ENCODE measurements at regions not wholly inside any gene's neighbourhood (a gene's known extent, or its start where the extent isn't known, plus 50 kb on each side); places are given as distances from the start of the nearest gene placed in this dataset.

GRCh38 chr3:59189939-59190338 is 140.1 kb upstream of the CFAP20DC start:
- no peak overlapping the region for H2AFZ ChIP-seq
- no peaks in the 10 kb centered on the region for H3K36me3 ChIP-seq (replicated peaks; ENCODE audit: insufficient read depth, low read depth)
- 66% methylated on average over 5 of the region's 5 CpGs for WGBS (ENCODE audit: low lambda C conversion rate, missing lambda C conversion rate)
- no peaks in the 10 kb centered on the region for H3K79me2 ChIP-seq
- H3K9me2 ChIP-seq (replicated peaks; ENCODE audit: insufficient read depth), result no peaks in the 10 kb centered on the region
- peaks cover 12% of the 10 kb centered on the region for H3K4me1 ChIP-seq (ENCODE audit: insufficient read depth)
- peak overlapping the region; percentile 47 for H3K27ac ChIP-seq
- peak overlapping the region; percentile 26 for H3K4me2 ChIP-seq
- no peaks in the 10 kb centered on the region for H3K9me3 ChIP-seq (ENCODE audit: low read depth)
- TF ChIP-seq EZH2 (IDR thresholded peaks at IDR 0.05; ENCODE audit: borderline replicate concordance), result no peak
- TF ChIP-seq, protein P1, sequence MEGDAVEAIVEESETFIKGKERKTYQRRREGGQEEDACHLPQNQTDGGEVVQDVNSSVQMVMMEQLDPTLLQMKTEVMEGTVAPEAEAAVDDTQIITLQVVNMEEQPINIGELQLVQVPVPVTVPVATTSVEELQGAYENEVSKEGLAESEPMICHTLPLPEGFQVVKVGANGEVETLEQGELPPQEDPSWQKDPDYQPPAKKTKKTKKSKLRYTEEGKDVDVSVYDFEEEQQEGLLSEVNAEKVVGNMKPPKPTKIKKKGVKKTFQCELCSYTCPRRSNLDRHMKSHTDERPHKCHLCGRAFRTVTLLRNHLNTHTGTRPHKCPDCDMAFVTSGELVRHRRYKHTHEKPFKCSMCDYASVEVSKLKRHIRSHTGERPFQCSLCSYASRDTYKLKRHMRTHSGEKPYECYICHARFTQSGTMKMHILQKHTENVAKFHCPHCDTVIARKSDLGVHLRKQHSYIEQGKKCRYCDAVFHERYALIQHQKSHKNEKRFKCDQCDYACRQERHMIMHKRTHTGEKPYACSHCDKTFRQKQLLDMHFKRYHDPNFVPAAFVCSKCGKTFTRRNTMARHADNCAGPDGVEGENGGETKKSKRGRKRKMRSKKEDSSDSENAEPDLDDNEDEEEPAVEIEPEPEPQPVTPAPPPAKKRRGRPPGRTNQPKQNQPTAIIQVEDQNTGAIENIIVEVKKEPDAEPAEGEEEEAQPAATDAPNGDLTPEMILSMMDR (IDR thresholded peaks at IDR 0.05; ENCODE audit: poor library complexity), result no peak
- TF ChIP-seq EZH2phosphoT487 (IDR thresholded peaks at IDR 0.05; ENCODE audit: low read depth, severe bottlenecking, unreplicated experiment), result no peak
- no peak for DNase-seq (ENCODE audit: low spot score)
- H3K27me3 ChIP-seq, result no peaks in the 10 kb centered on the region
- H3K4me3 ChIP-seq, result no peak overlapping the region
- no peaks in the 10 kb centered on the region for H4K20me1 ChIP-seq (ENCODE audit: insufficient read depth, poor library complexity, severe bottlenecking)

DNA sequence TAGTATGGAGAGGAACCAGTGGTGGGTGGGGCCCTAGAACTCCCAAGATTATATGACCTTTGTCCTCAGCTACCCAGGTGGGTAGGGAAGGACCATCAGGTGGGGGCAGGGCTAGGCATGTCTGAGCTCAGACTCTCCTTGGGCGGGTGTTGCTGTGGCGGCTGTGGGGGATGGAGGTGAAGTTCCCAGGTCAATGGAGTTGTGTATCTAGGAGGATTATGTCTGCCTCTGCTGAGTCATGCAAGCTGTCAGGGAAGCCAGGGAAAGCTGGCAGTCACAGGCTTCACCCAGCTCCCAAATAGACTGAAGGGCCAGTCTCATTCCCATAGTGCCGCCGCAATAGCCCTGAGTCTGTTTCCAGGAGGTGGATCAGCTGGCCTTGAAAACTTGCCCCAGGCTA is 139.7 kb upstream of the CFAP20DC start:
- H2AFZ ChIP-seq, result no peak overlapping the region
- no peak for TF ChIP-seq EZH2 (IDR thresholded peaks at IDR 0.05; ENCODE audit: borderline replicate concordance)
- TF ChIP-seq, protein P1 (IDR thresholded peaks at IDR 0.05; ENCODE audit: poor library complexity), result no peak
- no peak for TF ChIP-seq EZH2phosphoT487 (IDR thresholded peaks at IDR 0.05; ENCODE audit: low read depth, severe bottlenecking, unreplicated experiment)
- no peaks in the 10 kb centered on the region for H4K20me1 ChIP-seq (ENCODE audit: insufficient read depth, poor library complexity, severe bottlenecking)
- no peaks in the 10 kb centered on the region for H3K79me2 ChIP-seq
- no peaks in the 10 kb centered on the region for H3K27me3 ChIP-seq
- no peaks in the 10 kb centered on the region for H3K9me3 ChIP-seq (ENCODE audit: low read depth)
- peak overlapping the region; percentile 26 for H3K4me2 ChIP-seq
- H3K9me2 ChIP-seq (replicated peaks; ENCODE audit: insufficient read depth), result no peaks in the 10 kb centered on the region
- DNase-seq (ENCODE audit: low spot score), result peak; percentile 13
- 57% methylated on average over 4 of the region's 4 CpGs for WGBS (ENCODE audit: low lambda C conversion rate, missing lambda C conversion rate)
- no peak overlapping the region for H3K4me3 ChIP-seq
- peak overlapping the region; percentile 47 for H3K27ac ChIP-seq
- peaks cover 12% of the 10 kb centered on the region for H3K4me1 ChIP-seq (ENCODE audit: insufficient read depth)
- H3K36me3 ChIP-seq (replicated peaks; ENCODE audit: insufficient read depth, low read depth), result no peaks in the 10 kb centered on the region

DNA sequence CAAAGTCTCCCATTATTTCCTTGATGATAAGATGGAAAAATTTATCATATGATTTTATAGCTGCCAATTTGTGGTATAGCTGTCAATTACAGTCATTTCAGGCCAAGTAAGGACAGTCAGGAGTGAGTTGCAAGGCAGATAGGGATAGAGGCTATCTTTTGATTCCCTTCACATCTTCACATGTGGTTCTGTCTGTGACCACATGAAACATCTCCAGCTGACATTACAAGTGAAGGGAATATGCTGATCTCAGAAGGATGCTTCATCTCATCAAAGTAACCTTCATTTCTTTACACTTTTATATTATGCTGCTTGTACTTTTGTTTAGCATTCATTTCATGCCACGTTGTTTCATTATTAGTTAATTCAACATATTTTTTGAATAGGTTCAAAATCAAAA is 136.9 kb upstream of the CFAP20DC start:
- DNase-seq (ENCODE audit: low spot score), result no peak
- Histone ChIP-seq H3K27me3 (no peaks in the 10 kb centered on the region), H3K4me3 (no peak overlapping the region), H3K9me3 (ENCODE audit: low read depth) (no peaks in the 10 kb centered on the region), H3K4me2 (no peak overlapping the region), H4K20me1 (ENCODE audit: insufficient read depth, poor library complexity, severe bottlenecking) (no peaks in the 10 kb centered on the region), H3K36me3 (replicated peaks; ENCODE audit: insufficient read depth, low read depth) (no peaks in the 10 kb centered on the region), H3K27ac (no peak overlapping the region), H3K79me2 (no peaks in the 10 kb centered on the region), H3K4me1 (ENCODE audit: insufficient read depth) (peaks cover 7% of the 10 kb centered on the region), H2AFZ (no peak overlapping the region), H3K9me2 (replicated peaks; ENCODE audit: insufficient read depth) (no peaks in the 10 kb centered on the region)
- no peak for TF ChIP-seq EZH2 (IDR thresholded peaks at IDR 0.05; ENCODE audit: borderline replicate concordance)
- TF ChIP-seq EZH2phosphoT487 (IDR thresholded peaks at IDR 0.05; ENCODE audit: low read depth, severe bottlenecking, unreplicated experiment), result no peak
- TF ChIP-seq, protein P1 (IDR thresholded peaks at IDR 0.05; ENCODE audit: poor library complexity), result no peak
- 92% methylated on average over 1 of the region's 1 CpG for WGBS (ENCODE audit: low lambda C conversion rate, missing lambda C conversion rate)

All from hepatocyte (in vitro differentiated cells).